K562 (cell line): ENCODE measurements at regions not wholly inside any gene's neighbourhood (a gene's known extent, or its start where the extent isn't known, plus 50 kb on each side); places are given as distances from the start of the nearest gene placed in this dataset.

ENCODE experiments used
- ARID4B ChIP-seq: sonication (generic); formaldehyde crosslinking; IDR thresholded peaks from 2 replicates; pipeline ENCODE4 v1.8.0; 2022; ENCODE audit warnings: mild to moderate bottlenecking, missing genetic modification reagents
- GABPA ChIP-seq: fragments of 200-800 bp; sonication (Bioruptor generic); conservative IDR thresholded peaks from 2 replicates; pipeline ENCODE4 v1.6.1; 2016; ENCODE audit warnings: low read depth, missing genetic modification characterization, missing compliant biosample characterization
- MAFK ChIP-seq: IDR thresholded peaks from 2 replicates; pipeline ENCODE4 v1.6.1; 2011; ENCODE audit warnings: low read length, improper control_type of control experiment
- MXD1 ChIP-seq: fragments of 250-450 bp; sonication (Bioruptor Pico); IDR thresholded peaks from 2 replicates; pipeline ENCODE4 v1.8.0; 2021; ENCODE audit warnings: borderline replicate concordance, mild to moderate bottlenecking, moderate library complexity; ENCODE audit not compliant: poor library complexity, severe bottlenecking
- POLR2G ChIP-seq: fragments of 200-400 bp; formaldehyde crosslinking; IDR thresholded peaks from 2 replicates; pipeline ENCODE4 v1.6.1; 2017; ENCODE audit warnings: low read depth, mild to moderate bottlenecking, antibody characterized with exemption, low read length, moderate library complexity
- TEAD2 ChIP-seq: fragments of 450-650 bp; IDR thresholded peaks from 2 replicates; pipeline ENCODE4 v1.6.1; 2016; ENCODE audit warnings: missing genetic modification characterization, control low read depth, missing compliant biosample characterization
- ZBTB49 ChIP-seq: sonication (generic); formaldehyde crosslinking; IDR thresholded peaks from 2 replicates; pipeline ENCODE4 v1.8.0; 2022; ENCODE audit warnings: missing genetic modification reagents, mild to moderate bottlenecking, borderline replicate concordance
- ZNF133 ChIP-seq: fragments of 250-450 bp; sonication (Bioruptor Pico); IDR thresholded peaks from 2 replicates; pipeline ENCODE4 v1.4.0; 2020; ENCODE audit warnings: mild to moderate bottlenecking

GRCh38 chr5:157948738-157949410 is 89.9 kb upstream of the CLINT1 start (continued):
- no peak for TF ChIP-seq ZNF133
- no peak for TF ChIP-seq GABPA (tag)
- TF ChIP-seq ZBTB49 (CRISPR knock-in tag), result no peak
- no peak for TF ChIP-seq MXD1 (CRISPR knock-in tag)
- no peak for TF ChIP-seq POLR2G
- no peak for TF ChIP-seq MAFK
- TF ChIP-seq ARID4B, result no peak
- TF ChIP-seq TEAD2 (tag), result peak; percentile 94
- TF ChIP-seq, all 486 proteins: peak for 25
